SK-N-SH (cell line): ENCODE measurements at regions not wholly inside any gene's neighbourhood (a gene's known extent, or its start where the extent isn't known, plus 50 kb on each side); places are given as distances from the start of the nearest gene placed in this dataset.

Experiments
- CTCF ChIA-PET: fragments of 300-600, 350-600 bp; formaldehyde crosslinking; extraction: SDS; loops from one replicate; lab custom pipeline; 2021; lab: Yijun Ruan, JAX
- POLR2A ChIA-PET: fragments of 350-600 bp; sonication (Branson Sonifier 250); formaldehyde crosslinking; extraction: SDS; loops from one replicate; lab custom pipeline; 2020; ENCODE audit warnings: antibody characterized with exemption, inconsistent platforms; lab: Yijun Ruan, JAX
- DNase-seq: peaks from one replicate; pipeline ENCODE4 v3.0.0; 2012
- H2AFZ ChIP-seq: fragments of 200-600 bp; sonication (generic); 2 replicates; pipeline ENCODE4 v1.8.1; 2016; ENCODE audit warnings: antibody characterized with exemption, mild to moderate bottlenecking, low read depth
- H3F3A ChIP-seq: fragments of 200-600 bp; sonication (generic); replicated peaks from 2 replicates; pipeline ENCODE3; 2016; ENCODE audit warnings: antibody characterized with exemption, mild to moderate bottlenecking; ENCODE audit not compliant: insufficient read depth
- H3K27ac ChIP-seq, 2 experiments: fragments of 200-500 bp in 1 of 2; fragments of 200-600 bp in 1 of 2; sonication (Bioruptor generic) in 1 of 2; sonication (generic), shearing (Covaris generic) in 1 of 2; 2 replicates each; pipeline versions ENCODE4 v1.5.1 to v1.6.1; 2014 to 2016; ENCODE audit warnings: low read depth in 2 of 2, inconsistent platforms in 1 of 2, low read length in 1 of 2, mild to moderate bottlenecking in 1 of 2, mixed read lengths in 1 of 2
- H3K27me3 ChIP-seq: fragments of 200-600 bp; sonication (generic), shearing (Covaris generic); 2 replicates; pipeline ENCODE4 v1.6.1; 2016; ENCODE audit warnings: mixed run types; ENCODE audit not compliant: insufficient read depth
- H3K36me3 ChIP-seq, 2 experiments: fragments of 200-500 bp in 1 of 2; fragments of 200-600 bp in 1 of 2; sonication (Bioruptor generic) in 1 of 2; sonication (generic) in 1 of 2; replicated peaks in 1 of 2; 2 replicates each; pipeline versions ENCODE3 to v1.5.1; 2014 to 2016; ENCODE audit warnings: low read length in 1 of 2, mild to moderate bottlenecking in 1 of 2; ENCODE audit not compliant: insufficient read depth in 2 of 2, control insufficient read depth in 1 of 2
- H3K4me1 ChIP-seq, 2 experiments: fragments of 200-500 bp in 1 of 2; fragments of 200-600 bp in 1 of 2; sonication (Bioruptor generic) in 1 of 2; sonication (generic), shearing (Covaris generic) in 1 of 2; 2 replicates each; pipeline versions ENCODE4 v1.5.1 to v1.6.1; 2014 to 2016; ENCODE audit warnings: low read depth in 1 of 2, low read length in 1 of 2, mixed run types in 1 of 2; ENCODE audit not compliant: insufficient read depth in 2 of 2, control insufficient read depth in 1 of 2
- H3K4me2 ChIP-seq: fragments of 200-600 bp; sonication (generic), shearing (Covaris generic); 2 replicates; pipeline ENCODE4 v1.6.1; 2017; ENCODE audit warnings: mixed run types
- H3K4me3 ChIP-seq, 2 experiments: fragments of 200-500 bp in 1 of 2; fragments of 200-600 bp in 1 of 2; sonication (Bioruptor generic) in 1 of 2; sonication (generic), shearing (Covaris generic) in 1 of 2; 2 replicates each; pipeline versions ENCODE4 v1.5.1 to v1.8.1; 2014 to 2016; ENCODE audit warnings: low read depth in 2 of 2, inconsistent platforms in 1 of 2, low read length in 1 of 2, mild to moderate bottlenecking in 1 of 2, mixed read lengths in 1 of 2, moderate library complexity in 1 of 2
- H3K79me2 ChIP-seq: fragments of 200-600 bp; sonication (generic); 2 replicates; pipeline ENCODE4 v1.8.1; 2017; ENCODE audit warnings: mild to moderate bottlenecking; ENCODE audit not compliant: insufficient read depth
- H3K9ac ChIP-seq: fragments of 200-600 bp; sonication (generic); 2 replicates; pipeline ENCODE4 v1.6.1; 2017; ENCODE audit warnings: mixed run types
- H3K9me2 ChIP-seq: fragments of 200-600 bp; sonication (generic); 2 replicates; pipeline ENCODE4 v1.6.1; 2017; ENCODE audit warnings: mixed run types
- H3K9me3 ChIP-seq: fragments of 200-600 bp; sonication (generic); 2 replicates; pipeline ENCODE4 v1.6.1; 2017; ENCODE audit warnings: mixed run types, mild to moderate bottlenecking, moderate library complexity
- H4K20me1 ChIP-seq: fragments of 200-600 bp; sonication (generic); 2 replicates; pipeline ENCODE4 v1.6.1; 2017; ENCODE audit warnings: mild to moderate bottlenecking, mixed run types; ENCODE audit not compliant: insufficient read depth
- CHD2 ChIP-seq: fragments of 150-350 bp; IDR thresholded peaks from 2 replicates; pipeline ENCODE4 v1.6.1; 2018; ENCODE audit warnings: low read length; ENCODE audit not compliant: partially characterized antibody
- ELF1 ChIP-seq: IDR thresholded peaks from 2 replicates; pipeline ENCODE4 v1.4.0; 2012
- EZH2phosphoT487 ChIP-seq: fragments of 200-600 bp; sonication (generic); IDR thresholded peaks from 2 replicates; pipeline ENCODE4 v1.6.1; 2017; ENCODE audit warnings: low read depth, mixed run types, mild to moderate bottlenecking, antibody characterized with exemption, moderate library complexity, borderline replicate concordance
- FOSL2 ChIP-seq: IDR thresholded peaks from 2 replicates; pipeline ENCODE4 v1.4.0; 2012; ENCODE audit warnings: low read depth, mild to moderate bottlenecking, moderate library complexity, borderline replicate concordance
- FOXJ3 ChIP-seq: sonication (generic); formaldehyde crosslinking; IDR thresholded peaks from 2 replicates; pipeline ENCODE4 v1.5.1; 2020; ENCODE audit warnings: mild to moderate bottlenecking, missing genetic modification reagents
- GATA2 ChIP-seq: sonication (generic); formaldehyde crosslinking; IDR thresholded peaks from 2 replicates; pipeline ENCODE4 v1.5.0; 2020; ENCODE audit warnings: mild to moderate bottlenecking, missing genetic modification reagents
- IRF3 ChIP-seq: fragments of 150-350 bp; IDR thresholded peaks from 2 replicates; pipeline ENCODE4 v1.6.1; 2016; ENCODE audit warnings: mild to moderate bottlenecking, low read depth, low read length
- MXI1 ChIP-seq: IDR thresholded peaks from 2 replicates; pipeline ENCODE4 v1.6.1; 2012; ENCODE audit warnings: mild to moderate bottlenecking, low read depth, low read length, improper control_type of control experiment
- NRF1 ChIP-seq: IDR thresholded peaks from 2 replicates; pipeline ENCODE4 v1.6.1; 2012; ENCODE audit warnings: low read depth, mild to moderate bottlenecking, low read length
- POLR2AphosphoS5 ChIP-seq: IDR thresholded peaks from 2 replicates; pipeline ENCODE4 v1.6.1; 2012; ENCODE audit warnings: low read depth, low read length
- RAD21 ChIP-seq: IDR thresholded peaks from 2 replicates; pipeline ENCODE4 v1.6.1; 2012; ENCODE audit warnings: mild to moderate bottlenecking, low read length
- RCOR1 ChIP-seq: fragments of 150-350 bp; IDR thresholded peaks from 2 replicates; pipeline ENCODE4 v1.6.1; 2017; ENCODE audit warnings: antibody characterized with exemption, low read length
- RFX5 ChIP-seq: IDR thresholded peaks from 2 replicates; pipeline ENCODE4 v1.6.1; 2012; ENCODE audit warnings: mild to moderate bottlenecking, improper control_type of control experiment, low read length
- RXRA ChIP-seq: IDR thresholded peaks from 2 replicates; pipeline ENCODE4 v1.4.0; 2012; ENCODE audit warnings: low read depth, mild to moderate bottlenecking, borderline replicate concordance
- SMC3 ChIP-seq: IDR thresholded peaks from 2 replicates; pipeline ENCODE4 v1.6.1; 2012; ENCODE audit warnings: low read depth, low read length, improper control_type of control experiment
- TAF1 ChIP-seq: IDR thresholded peaks from 2 replicates; pipeline ENCODE4 v1.6.1; 2012; ENCODE audit warnings: low read depth, mild to moderate bottlenecking, low read length, moderate library complexity, borderline replicate concordance
- TEAD4 ChIP-seq: IDR thresholded peaks from 2 replicates; pipeline ENCODE4 v1.4.0; 2012; ENCODE audit warnings: mild to moderate bottlenecking, borderline replicate concordance; ENCODE audit not compliant: insufficient read depth
- YY1 ChIP-seq: IDR thresholded peaks from 2 replicates; pipeline ENCODE4 v1.4.0; 2012; ENCODE audit warnings: low read depth, mild to moderate bottlenecking
- WGBS: methylation state at CpG from one replicate; pipeline ENCODE4 v1.1.6; 2017; ENCODE audit warnings: low lambda C conversion rate; 5-methylcytosine and 5-hydroxymethylcytosine counted together
- TF ChIP-seq, protein P1 (sequence below): IDR thresholded peaks from 2 replicates; pipeline ENCODE4; 2012
- TF ChIP-seq, protein P2 (sequence below): fragments of 150-350 bp; IDR thresholded peaks from 2 replicates; pipeline ENCODE4 v1.6.1; 2017; ENCODE audit warnings: antibody characterized with exemption, low read length, low read depth, borderline replicate concordance

- Histone ChIP-seq H3K4me1 (peaks cover 0 to 24% of the 10 kb centered on the region in 2 experiments; a peak in 2 of 4 replicates), H3K4me2 (no peak overlapping the region), H3K9me2 (no peaks in the 10 kb centered on the region), H2AFZ (no peak overlapping the region), H3K9ac (no peak overlapping the region)
- TF ChIP-seq RCOR1 (no peak), GATA2 (no peak), ELF1 (no peak), NRF1 (no peak), TEAD4 (no peak), POLR2AphosphoS5 (no peak), FOSL2 (no peak), TAF1 (no peak), RAD21 (no peak), MXI1 (no peak), RFX5 (no peak), YY1 (no peak), IRF3 (no peak), SMC3 (no peak), CHD2 (no peak), RXRA (no peak), FOXJ3 (CRISPR knock-in tag) (no peak), EZH2phosphoT487 (no peak)
- TF ChIP-seq, protein P1, sequence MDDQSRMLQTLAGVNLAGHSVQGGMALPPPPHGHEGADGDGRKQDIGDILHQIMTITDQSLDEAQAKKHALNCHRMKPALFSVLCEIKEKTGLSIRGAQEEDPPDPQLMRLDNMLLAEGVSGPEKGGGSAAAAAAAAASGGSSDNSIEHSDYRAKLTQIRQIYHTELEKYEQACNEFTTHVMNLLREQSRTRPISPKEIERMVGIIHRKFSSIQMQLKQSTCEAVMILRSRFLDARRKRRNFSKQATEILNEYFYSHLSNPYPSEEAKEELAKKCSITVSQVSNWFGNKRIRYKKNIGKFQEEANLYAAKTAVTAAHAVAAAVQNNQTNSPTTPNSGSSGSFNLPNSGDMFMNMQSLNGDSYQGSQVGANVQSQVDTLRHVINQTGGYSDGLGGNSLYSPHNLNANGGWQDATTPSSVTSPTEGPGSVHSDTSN: no peak
- TF ChIP-seq, protein P2, sequence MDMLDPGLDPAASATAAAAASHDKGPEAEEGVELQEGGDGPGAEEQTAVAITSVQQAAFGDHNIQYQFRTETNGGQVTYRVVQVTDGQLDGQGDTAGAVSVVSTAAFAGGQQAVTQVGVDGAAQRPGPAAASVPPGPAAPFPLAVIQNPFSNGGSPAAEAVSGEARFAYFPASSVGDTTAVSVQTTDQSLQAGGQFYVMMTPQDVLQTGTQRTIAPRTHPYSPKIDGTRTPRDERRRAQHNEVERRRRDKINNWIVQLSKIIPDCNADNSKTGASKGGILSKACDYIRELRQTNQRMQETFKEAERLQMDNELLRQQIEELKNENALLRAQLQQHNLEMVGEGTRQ: no peak
- TF ChIP-seq, all 33 proteins: peak for 0
- no peak overlapping the region for H3K27ac ChIP-seq
- no peaks in the 10 kb centered on the region for H3F3A ChIP-seq
- H3K36me3 ChIP-seq: no peaks in the 10 kb centered on the region
- ChIA-PET CTCF (interaction anchor here (1.1 to 4.6 kb wide), 5 partner anchors 11 to 408 kb away, joined by 3 to 30 read pairs (median 6); no protein-coding TSS in a partner anchor), POLR2A (no interaction called here)
- no peak for DNase-seq
- no peak overlapping the region for H3K4me3 ChIP-seq
- no peaks in the 10 kb centered on the region for H3K27me3 ChIP-seq
- WGBS: 71% methylated on average over 18 of the region's 18 CpGs
- no peaks in the 10 kb centered on the region for H4K20me1 ChIP-seq
- no peaks in the 10 kb centered on the region for H3K9me3 ChIP-seq
- no peaks in the 10 kb centered on the region for H3K79me2 ChIP-seq
Observed at GRCh38 chr3:13241621-13242363, 168.6 kb upstream of the IQSEC1 start.
